SJCRH30 (cell line): ENCODE measurements at regions not wholly inside any gene's neighbourhood (a gene's known extent, or its start where the extent isn't known, plus 50 kb on each side); places are given as distances from the start of the nearest gene placed in this dataset.

Experiments
- DNase-seq, 2 experiments: peaks; one replicate each; pipeline ENCODE4 v3.0.0-alpha.2; 2015 to 2020
- H3K27ac ChIP-seq: fragments of 250-450 bp; sonication (Bioruptor Pico); 2 replicates; pipeline ENCODE4 v1.5.1; 2020; ENCODE audit warnings: mild to moderate bottlenecking, moderate library complexity
- H3K27me3 ChIP-seq: fragments of 250-450 bp; sonication (Bioruptor Pico); 2 replicates; pipeline ENCODE4 v1.5.1; 2020; ENCODE audit warnings: mild to moderate bottlenecking, moderate library complexity
- H3K36me3 ChIP-seq: fragments of 250-450 bp; sonication (Bioruptor Pico); 2 replicates; pipeline ENCODE4 v1.5.1; 2020; ENCODE audit warnings: mild to moderate bottlenecking, moderate library complexity
- H3K4me1 ChIP-seq: fragments of 250-450 bp; sonication (Bioruptor Pico); 2 replicates; pipeline ENCODE4 v1.5.1; 2020; ENCODE audit warnings: mild to moderate bottlenecking, moderate library complexity
- H3K4me3 ChIP-seq: fragments of 250-450 bp; sonication (Bioruptor Pico); 2 replicates; pipeline ENCODE4 v1.5.1; 2020; ENCODE audit warnings: mild to moderate bottlenecking, moderate library complexity
- H3K9me3 ChIP-seq: fragments of 250-450 bp; sonication (Bioruptor Pico); replicated peaks from 2 replicates; pipeline ENCODE4 v1.5.1; 2020; ENCODE audit warnings: mild to moderate bottlenecking, moderate library complexity

GRCh38 chr18:55774505-55774904, 186.5 kb upstream of the TCF4 start:
- Histone ChIP-seq H3K27me3 (no peaks in the 10 kb centered on the region), H3K4me3 (no peak overlapping the region), H3K9me3 (no peaks in the 10 kb centered on the region), H3K36me3 (no peaks in the 10 kb centered on the region), H3K4me1 (peaks cover 3% of the 10 kb centered on the region; the same call in 1 of the 2 replicates), H3K27ac (no peak overlapping the region)
- no peak for DNase-seq

DNA sequence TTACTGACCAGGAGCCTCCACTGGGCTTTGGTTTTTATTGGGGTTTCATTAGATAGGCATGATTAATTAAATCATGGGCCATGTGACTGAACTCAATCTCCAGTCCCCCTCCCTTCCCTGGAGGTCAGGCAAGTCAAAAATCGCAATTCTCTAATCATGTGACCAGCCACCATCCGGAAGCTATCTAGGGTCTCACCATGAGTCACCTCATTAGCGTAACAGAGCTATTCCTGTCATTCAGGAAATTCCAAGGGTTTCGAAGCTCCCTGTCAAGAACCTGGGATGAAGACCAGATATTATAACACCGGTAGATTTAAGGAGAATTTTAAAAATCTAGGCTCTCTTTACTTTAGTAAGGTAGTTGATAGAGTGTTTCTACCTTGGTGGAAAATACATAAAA, 180.3 kb upstream of the TCF4 start:
- Histone ChIP-seq H3K27me3 (no peaks in the 10 kb centered on the region), H3K4me3 (no peak overlapping the region), H3K36me3 (no peaks in the 10 kb centered on the region), H3K27ac (no peak overlapping the region), H3K4me1 (no peaks in the 10 kb centered on the region), H3K9me3 (no peaks in the 10 kb centered on the region)
- DNase-seq: no peak

DNA sequence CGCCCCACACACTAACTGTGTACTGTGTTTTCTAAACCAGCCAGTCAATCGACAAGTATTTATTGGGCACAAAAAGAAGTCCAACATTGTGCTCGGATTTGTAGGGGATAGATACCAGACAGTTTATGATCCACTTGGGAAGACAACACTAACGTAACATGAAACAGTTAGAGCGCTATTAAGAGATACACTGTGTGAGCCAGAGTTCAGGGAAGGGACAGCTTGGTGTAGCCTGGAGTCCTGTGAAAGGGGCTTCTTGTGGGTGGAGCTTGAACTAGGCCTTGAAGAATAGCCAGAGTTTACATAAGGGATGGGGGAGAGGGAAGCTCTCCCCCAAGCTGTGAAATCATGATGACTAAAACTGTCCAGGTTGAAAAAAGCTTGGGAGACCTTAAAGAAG, 176.4 kb upstream of the TCF4 start:
- no peak overlapping the region for H3K4me3 ChIP-seq
- no peak for DNase-seq
- H3K9me3 ChIP-seq: no peaks in the 10 kb centered on the region
- H3K27me3 ChIP-seq: no peaks in the 10 kb centered on the region
- no peaks in the 10 kb centered on the region for H3K36me3 ChIP-seq
- no peak overlapping the region for H3K27ac ChIP-seq
- no peaks in the 10 kb centered on the region for H3K4me1 ChIP-seq

GRCh38 chr18:55763805-55764204, 175.8 kb upstream of the TCF4 start:
- no peak overlapping the region; the same call in 1 of the 2 replicates for H3K27ac ChIP-seq
- H3K4me1 ChIP-seq: no peaks in the 10 kb centered on the region
- H3K36me3 ChIP-seq: no peaks in the 10 kb centered on the region
- no peaks in the 10 kb centered on the region for H3K27me3 ChIP-seq
- H3K4me3 ChIP-seq: no peak overlapping the region
- DNase-seq: no peak
- H3K9me3 ChIP-seq: no peaks in the 10 kb centered on the region

DNA sequence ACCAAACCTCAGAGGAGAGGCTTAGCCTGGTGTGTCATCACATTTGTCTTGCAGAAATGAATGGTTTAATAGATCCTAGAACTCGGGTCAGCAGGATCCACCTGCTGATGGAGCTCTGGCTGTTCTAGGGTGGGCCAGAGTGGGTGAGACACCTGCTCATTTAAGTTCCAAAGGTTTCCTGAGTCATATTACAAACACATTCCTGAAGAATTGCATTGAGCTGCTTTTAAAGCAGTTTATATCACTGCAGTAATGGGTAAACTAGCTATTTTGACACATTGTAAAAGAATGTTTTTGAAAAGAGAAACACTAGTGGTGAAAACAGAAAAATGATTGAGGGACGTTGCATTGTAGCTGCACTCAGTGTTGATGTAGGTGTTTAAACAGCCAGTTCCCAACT, 175.3 kb upstream of the TCF4 start:
- Histone ChIP-seq H3K27ac (no peak overlapping the region; the same call in 1 of the 2 replicates), H3K27me3 (no peaks in the 10 kb centered on the region), H3K9me3 (no peaks in the 10 kb centered on the region), H3K4me1 (no peaks in the 10 kb centered on the region), H3K36me3 (no peaks in the 10 kb centered on the region), H3K4me3 (no peak overlapping the region)
- DNase-seq: peak; percentile 22 to 24

- Histone ChIP-seq H3K36me3 (no peaks in the 10 kb centered on the region), H3K27ac (no peak overlapping the region), H3K4me3 (no peak overlapping the region), H3K27me3 (no peaks in the 10 kb centered on the region), H3K9me3 (no peaks in the 10 kb centered on the region), H3K4me1 (no peaks in the 10 kb centered on the region)
- DNase-seq: no peak
Observed at GRCh38 chr18:55762424-55762823, 174.4 kb upstream of the TCF4 start.

- Histone ChIP-seq H3K27me3 (no peaks in the 10 kb centered on the region), H3K36me3 (no peaks in the 10 kb centered on the region), H3K4me3 (no peak overlapping the region), H3K9me3 (no peaks in the 10 kb centered on the region), H3K4me1 (no peaks in the 10 kb centered on the region), H3K27ac (no peak overlapping the region)
- no peak for DNase-seq
Observed at GRCh38 chr18:55753643-55754263, 165.8 kb upstream of the TCF4 start.

- no peak for DNase-seq
- H3K4me3 ChIP-seq: no peak overlapping the region
- H3K27ac ChIP-seq: no peak overlapping the region
- no peaks in the 10 kb centered on the region for H3K36me3 ChIP-seq
- H3K27me3 ChIP-seq: no peaks in the 10 kb centered on the region
- H3K4me1 ChIP-seq: no peaks in the 10 kb centered on the region
- H3K9me3 ChIP-seq: no peaks in the 10 kb centered on the region
Observed at GRCh38 chr18:55751476-55751875, 163.5 kb upstream of the TCF4 start.

- DNase-seq: no peak
- no peaks in the 10 kb centered on the region for H3K9me3 ChIP-seq
- no peaks in the 10 kb centered on the region for H3K27me3 ChIP-seq
- no peak overlapping the region for H3K27ac ChIP-seq
- no peaks in the 10 kb centered on the region for H3K4me1 ChIP-seq
- no peaks in the 10 kb centered on the region for H3K36me3 ChIP-seq
- H3K4me3 ChIP-seq: no peak overlapping the region
Observed at GRCh38 chr18:55748227-55748738, 160.3 kb upstream of the TCF4 start.

- DNase-seq: no peak
- no peaks in the 10 kb centered on the region for H3K27me3 ChIP-seq
- no peaks in the 10 kb centered on the region for H3K9me3 ChIP-seq
- no peak overlapping the region for H3K27ac ChIP-seq
- no peaks in the 10 kb centered on the region for H3K4me1 ChIP-seq
- no peak overlapping the region for H3K4me3 ChIP-seq
- H3K36me3 ChIP-seq: no peaks in the 10 kb centered on the region
Observed at GRCh38 chr18:55744206-55744605, 156.2 kb upstream of the TCF4 start.

GRCh38 chr18:55743736-55744135, 155.7 kb upstream of the TCF4 start:
- Histone ChIP-seq H3K36me3 (no peaks in the 10 kb centered on the region), H3K27ac (no peak overlapping the region), H3K4me1 (no peaks in the 10 kb centered on the region), H3K27me3 (no peaks in the 10 kb centered on the region), H3K4me3 (no peak overlapping the region), H3K9me3 (no peaks in the 10 kb centered on the region)
- DNase-seq: no peak

GRCh38 chr18:55743133-55743532, 155.1 kb upstream of the TCF4 start:
- Histone ChIP-seq H3K4me1 (no peaks in the 10 kb centered on the region), H3K36me3 (no peaks in the 10 kb centered on the region), H3K27ac (no peak overlapping the region), H3K4me3 (no peak overlapping the region), H3K27me3 (no peaks in the 10 kb centered on the region), H3K9me3 (no peaks in the 10 kb centered on the region)
- DNase-seq: no peak

- no peaks in the 10 kb centered on the region for H3K36me3 ChIP-seq
- no peaks in the 10 kb centered on the region for H3K9me3 ChIP-seq
- no peak overlapping the region for H3K27ac ChIP-seq
- H3K4me1 ChIP-seq: no peaks in the 10 kb centered on the region
- H3K4me3 ChIP-seq: no peak overlapping the region
- no peaks in the 10 kb centered on the region for H3K27me3 ChIP-seq
- no peak for DNase-seq
Observed at GRCh38 chr18:55739488-55739887, 151.5 kb upstream of the TCF4 start.

- Histone ChIP-seq H3K9me3 (no peaks in the 10 kb centered on the region), H3K4me3 (no peak overlapping the region), H3K36me3 (no peaks in the 10 kb centered on the region), H3K27me3 (no peaks in the 10 kb centered on the region), H3K27ac (no peak overlapping the region), H3K4me1 (no peaks in the 10 kb centered on the region)
- no peak for DNase-seq
Observed at GRCh38 chr18:55738483-55739114, 150.6 kb upstream of the TCF4 start.

DNA sequence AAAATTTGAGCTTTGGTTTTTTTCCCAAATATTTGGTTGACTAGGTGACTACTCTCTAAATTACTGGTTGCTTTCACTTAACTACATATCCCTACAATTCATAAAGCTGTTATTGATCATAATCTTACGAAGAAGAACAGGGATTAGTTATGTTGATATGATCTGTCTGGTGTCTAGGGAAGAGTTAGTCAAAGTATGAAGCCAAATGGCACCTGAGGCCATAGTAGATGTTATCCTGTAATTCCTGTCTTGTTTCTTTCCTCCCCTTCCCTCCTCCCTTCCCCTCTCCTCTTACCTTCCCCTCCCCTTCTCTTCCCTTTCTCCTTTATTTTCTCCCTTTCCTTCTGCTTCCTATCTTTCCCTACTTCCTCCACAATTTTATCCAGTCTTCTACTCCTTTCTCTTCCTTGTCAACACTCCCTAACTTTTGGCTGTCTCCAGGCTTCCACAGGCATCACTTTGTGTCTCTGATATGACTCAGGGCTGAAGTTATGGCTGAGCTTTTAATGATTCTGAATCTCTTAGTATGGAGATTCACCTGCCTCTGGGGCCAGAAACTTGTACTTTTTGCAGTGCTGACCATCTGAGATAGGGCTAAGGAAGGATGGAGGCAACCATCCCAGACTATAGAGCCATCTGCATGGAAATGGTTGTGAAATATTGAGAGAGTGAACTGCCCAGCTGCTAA, 149.9 kb upstream of the TCF4 start:
- H3K36me3 ChIP-seq: no peaks in the 10 kb centered on the region
- no peak for DNase-seq
- no peaks in the 10 kb centered on the region for H3K4me1 ChIP-seq
- H3K9me3 ChIP-seq: no peaks in the 10 kb centered on the region
- H3K27ac ChIP-seq: no peak overlapping the region
- H3K4me3 ChIP-seq: no peak overlapping the region
- no peaks in the 10 kb centered on the region for H3K27me3 ChIP-seq
